ENCODE measurements at regions not wholly inside any gene's neighbourhood (a gene's known extent, or its start where the extent isn't known, plus 50 kb on each side); places are given as distances from the start of the nearest gene placed in this dataset.
"Not testable (repeated sequence)": the region's sequence is repeated elsewhere in the genome, so short reads cannot be mapped to it uniquely, and the experiment has no call there.

- ATAC-seq (ENCODE audit: low FRiP score in 2 of 2) (no peak), DNase-seq (no peak)
- Histone ChIP-seq H3K27ac (peak overlapping the region in 1 of 4 donors; percentile 33), H3K4me1 (peaks cover 0 to 6% (median 0%) of the 10 kb centered on the region in 4 donors), H3K27me3 (no peaks in the 10 kb centered on the region), H3K4me3 (no peak overlapping the region), H3K36me3 (no peaks in the 10 kb centered on the region), H3K9me3 (peaks cover 0 to 4% (median under 1%) of the 10 kb centered on the region in 4 donors)
- peak in 1 of 4 donors; percentile 54 for TF ChIP-seq EP300 (IDR thresholded peaks at IDR 0.05)
- TF ChIP-seq POLR2A (IDR thresholded peaks at IDR 0.05) = no peak
Observed at GRCh38 chr3:152769523-152769922, 65.4 kb upstream of the P2RY1 start.

GRCh38 chr3:152770296-152770695 is 64.6 kb upstream of the P2RY1 start:
- no peak for ATAC-seq (ENCODE audit: low FRiP score in 2 of 2)
- H3K27ac ChIP-seq = no peak overlapping the region
- no peak overlapping the region for H3K4me3 ChIP-seq

GRCh38 chr3:152771120-152771519 is 63.8 kb upstream of the P2RY1 start:
- ATAC-seq (ENCODE audit: low FRiP score in 2 of 2) (no peak), DNase-seq (no peak)
- Histone ChIP-seq H3K27ac (no peak overlapping the region), H3K9me3 (no peaks in the 10 kb centered on the region), H3K36me3 (no peaks in the 10 kb centered on the region), H3K4me3 (no peak overlapping the region), H3K27me3 (no peaks in the 10 kb centered on the region), H3K4me1 (peaks cover 0 to 6% (median 0%) of the 10 kb centered on the region in 4 donors)
- 96 to 100% methylated on average over 1 of the region's 1 CpG for WGBS, 2 donors
- TF ChIP-seq POLR2A (IDR thresholded peaks at IDR 0.05) (no peak), POLR2AphosphoS5 (IDR thresholded peaks at IDR 0.05) (no peak), CTCF (IDR thresholded peaks at IDR 0.05) (no peak), EP300 (IDR thresholded peaks at IDR 0.05) (no peak)

More at GRCh38 chr3:152770296-152770695, 64.6 kb upstream of the P2RY1 start:
- no peaks in the 10 kb centered on the region for H3K36me3 ChIP-seq
- 71 to 91% methylated on average over 2 of the region's 2 CpGs for WGBS, 2 donors
- H3K9me3 ChIP-seq = no peaks in the 10 kb centered on the region
- DNase-seq = no peak
- H3K27me3 ChIP-seq = no peaks in the 10 kb centered on the region
- TF ChIP-seq CTCF (IDR thresholded peaks at IDR 0.05) (no peak), EP300 (IDR thresholded peaks at IDR 0.05) (no peak), POLR2A (IDR thresholded peaks at IDR 0.05) (no peak)
- H3K4me1 ChIP-seq = peaks cover 0 to 6% (median 0%) of the 10 kb centered on the region in 4 donors

GRCh38 chr3:152772674-152773225 is 62.2 kb upstream of the P2RY1 start:
- no peak overlapping the region for H3K4me3 ChIP-seq
- H3K9me3 ChIP-seq = no peaks in the 10 kb centered on the region
- TF ChIP-seq POLR2A (IDR thresholded peaks at IDR 0.05) (no peak), POLR2AphosphoS5 (IDR thresholded peaks at IDR 0.05) (no peak), CTCF (IDR thresholded peaks at IDR 0.05) (no peak)
- H3K27me3 ChIP-seq = no peaks in the 10 kb centered on the region
- peaks cover 0 to 6% (median 0%) of the 10 kb centered on the region in 4 donors for H3K4me1 ChIP-seq
- DNase-seq (no peak), ATAC-seq (ENCODE audit: low FRiP score in 2 of 2) (no peak)
- 74 to 81% methylated on average over 2 of the region's 2 CpGs for WGBS, 2 donors
- no peak overlapping the region for H3K27ac ChIP-seq
- no peaks in the 10 kb centered on the region for H3K36me3 ChIP-seq

GRCh38 chr3:152773633-152774032 is 61.3 kb upstream of the P2RY1 start:
- Histone ChIP-seq H3K4me3 (no peak overlapping the region), H3K9me3 (no peaks in the 10 kb centered on the region), H3K27me3 (no peaks in the 10 kb centered on the region), H3K27ac (no peak overlapping the region), H3K36me3 (no peaks in the 10 kb centered on the region), H3K4me1 (peaks cover 0 to 6% (median 0%) of the 10 kb centered on the region in 4 donors)
- ATAC-seq (ENCODE audit: low FRiP score in 2 of 2) (no peak), DNase-seq (no peak)
- no peak for TF ChIP-seq POLR2A (IDR thresholded peaks at IDR 0.05)

GRCh38 chr3:152774230-152774629 is 60.7 kb upstream of the P2RY1 start:
- H3K27me3 ChIP-seq; H3K36me3 ChIP-seq; H3K27ac ChIP-seq; H3K4me1 ChIP-seq; DNase-seq; H3K4me3 ChIP-seq; ATAC-seq (ENCODE audit: low FRiP score in 2 of 2); H3K9me3 ChIP-seq: not testable (repeated sequence)
- 86 to 97% methylated on average over 4 of the region's 4 CpGs for WGBS, 2 donors

Data from upper lobe of left lung (tissue), 6 donors.